A673 (cell line): ENCODE measurements at regions not wholly inside any gene's neighbourhood (a gene's known extent, or its start where the extent isn't known, plus 50 kb on each side); places are given as distances from the start of the nearest gene placed in this dataset.
A peak's percentile ranks its signal among the peaks of the same experiment; 100 is the strongest.

Source experiments
- BruUV-seq: library from RNA; stranded (reverse); fragments of 400-500 nt; replicated peaks from 2 replicates; lab custom pipeline; 2021; lab: Mats Ljungman, UMichigan
- CTCF ChIA-PET: fragments of 300-600 bp; sonication (Branson Sonifier 250); formaldehyde crosslinking; loops from one replicate; lab custom pipeline; 2022; ENCODE audit warnings: antibody characterized with exemption; lab: Charles Lee
- POLR2A ChIA-PET: fragments of 300-600 bp; sonication (Branson Sonifier 250); formaldehyde crosslinking; loops from one replicate; lab custom pipeline; 2022; ENCODE audit warnings: antibody characterized with exemption; ENCODE audit not compliant: low non-redundant PET; lab: Charles Lee
- DNase-seq: peaks from one replicate; pipeline ENCODE4 v3.0.0-alpha.2; 2015; ENCODE audit warnings: low spot score
- H3K27ac ChIP-seq: fragments of 200-600 bp; sonication (generic); 2 replicates; pipeline ENCODE4 v1.5.1; 2016; ENCODE audit warnings: mixed run types, low read depth, mild to moderate bottlenecking, mixed read lengths, antibody characterized with exemption, low read length; ENCODE audit not compliant: poor library complexity, severe bottlenecking
- H3K27me3 ChIP-seq: fragments of 200-600 bp; sonication (generic); replicated peaks from 2 replicates; pipeline ENCODE4 v1.6.1; 2017; ENCODE audit warnings: mixed run types, low read depth, mild to moderate bottlenecking, mixed read lengths, antibody characterized with exemption, low read length; ENCODE audit not compliant: insufficient read depth, poor library complexity
- H3K36me3 ChIP-seq: fragments of 200-600 bp; sonication (generic); 2 replicates; pipeline ENCODE4 v1.6.1; 2016; ENCODE audit warnings: mixed run types, mild to moderate bottlenecking, mixed read lengths, antibody characterized with exemption, low read length; ENCODE audit not compliant: insufficient read depth, poor library complexity, severe bottlenecking
- H3K4me1 ChIP-seq: fragments of 200-600 bp; sonication (generic); 2 replicates; pipeline ENCODE4 v1.6.1; 2017; ENCODE audit warnings: mixed run types, mild to moderate bottlenecking, mixed read lengths, antibody characterized with exemption, low read length; ENCODE audit not compliant: insufficient read depth, poor library complexity, severe bottlenecking
- H3K4me3 ChIP-seq: fragments of 200-600 bp; sonication (generic); 2 replicates; pipeline ENCODE4 v1.5.1; 2016; ENCODE audit warnings: low read depth, mixed run types, mild to moderate bottlenecking, mixed read lengths, low read length; ENCODE audit not compliant: poor library complexity, severe bottlenecking
- H3K9me3 ChIP-seq: fragments of 200-600 bp; sonication (generic); 2 replicates; pipeline ENCODE4 v1.6.1; 2016; ENCODE audit warnings: mixed run types, low read depth, mild to moderate bottlenecking, mixed read lengths, antibody characterized with exemption, low read length; ENCODE audit not compliant: poor library complexity, severe bottlenecking
- EZH2 ChIP-seq: fragments of 200-600 bp; sonication (generic); IDR thresholded peaks from 2 replicates; pipeline ENCODE4 v1.6.1; 2017; ENCODE audit warnings: borderline replicate concordance, low read depth, mild to moderate bottlenecking, mixed read lengths, antibody characterized with exemption, low read length; ENCODE audit not compliant: poor library complexity, severe bottlenecking
- intact Hi-C: fragments of 100-400 bp; cut with micrococcal nuclease; formaldehyde crosslinking; loops from one replicate; pipeline ENCODE4 v1.10.0; 2022; ENCODE audit not compliant: unreplicated experiment
- TF ChIP-seq, protein P1 (sequence below): fragments of 300-800, 200-600 bp; sonication (generic); conservative IDR thresholded peaks from 2 replicates; pipeline ENCODE4 v1.5.1; 2017; ENCODE audit warnings: low read depth, mild to moderate bottlenecking, antibody characterized with exemption, low read length, moderate library complexity, mixed read lengths

DNA sequence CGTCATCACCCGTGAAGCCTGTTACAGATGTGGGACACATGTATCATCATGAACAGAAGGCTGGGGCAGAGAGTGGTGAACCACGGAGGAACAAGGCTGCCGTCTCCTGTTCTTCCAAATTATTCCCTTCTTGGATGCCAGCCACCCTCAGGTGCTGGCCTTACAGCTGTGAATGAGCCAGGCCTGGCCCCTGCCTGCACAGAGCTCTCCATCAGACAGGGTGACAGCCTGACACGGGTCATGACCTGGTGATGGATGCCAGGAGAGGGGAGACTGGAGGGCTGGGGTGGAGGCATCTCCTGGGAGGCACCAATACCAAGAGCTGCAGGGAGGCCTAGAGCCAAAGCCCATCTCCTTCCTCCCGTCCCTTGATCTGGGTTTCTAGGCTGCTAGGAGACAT, 230.0 kb upstream of the C1orf174 start:
- Histone ChIP-seq H3K27ac (no peak overlapping the region), H3K9me3 (peaks cover 4% of the 10 kb centered on the region), H3K27me3 (peaks cover 45% of the 10 kb centered on the region), H3K36me3 (no peaks in the 10 kb centered on the region), H3K4me1 (no peaks in the 10 kb centered on the region), H3K4me3 (no peak overlapping the region)
- no TSS peak for BruUV-seq
- intact Hi-C loops, result no loop called here
- CTCF ChIA-PET, result no interaction called here
- POLR2A ChIA-PET, result no interaction called here
- no peak for TF ChIP-seq EZH2
- TF ChIP-seq, protein P1, sequence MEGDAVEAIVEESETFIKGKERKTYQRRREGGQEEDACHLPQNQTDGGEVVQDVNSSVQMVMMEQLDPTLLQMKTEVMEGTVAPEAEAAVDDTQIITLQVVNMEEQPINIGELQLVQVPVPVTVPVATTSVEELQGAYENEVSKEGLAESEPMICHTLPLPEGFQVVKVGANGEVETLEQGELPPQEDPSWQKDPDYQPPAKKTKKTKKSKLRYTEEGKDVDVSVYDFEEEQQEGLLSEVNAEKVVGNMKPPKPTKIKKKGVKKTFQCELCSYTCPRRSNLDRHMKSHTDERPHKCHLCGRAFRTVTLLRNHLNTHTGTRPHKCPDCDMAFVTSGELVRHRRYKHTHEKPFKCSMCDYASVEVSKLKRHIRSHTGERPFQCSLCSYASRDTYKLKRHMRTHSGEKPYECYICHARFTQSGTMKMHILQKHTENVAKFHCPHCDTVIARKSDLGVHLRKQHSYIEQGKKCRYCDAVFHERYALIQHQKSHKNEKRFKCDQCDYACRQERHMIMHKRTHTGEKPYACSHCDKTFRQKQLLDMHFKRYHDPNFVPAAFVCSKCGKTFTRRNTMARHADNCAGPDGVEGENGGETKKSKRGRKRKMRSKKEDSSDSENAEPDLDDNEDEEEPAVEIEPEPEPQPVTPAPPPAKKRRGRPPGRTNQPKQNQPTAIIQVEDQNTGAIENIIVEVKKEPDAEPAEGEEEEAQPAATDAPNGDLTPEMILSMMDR, result no peak
- DNase-seq, result no peak

GRCh38 chr1:4131734-4132133, 231.7 kb upstream of the C1orf174 start:
- CTCF ChIA-PET, result no interaction called here
- Histone ChIP-seq H3K27me3 (peaks cover 40% of the 10 kb centered on the region), H3K4me3 (no peak overlapping the region), H3K27ac (no peak overlapping the region), H3K4me1 (no peaks in the 10 kb centered on the region), H3K9me3 (peaks cover 15% of the 10 kb centered on the region), H3K36me3 (no peaks in the 10 kb centered on the region)
- intact Hi-C loops, result no loop called here
- DNase-seq, result no peak
- TF ChIP-seq, protein P1, result no peak
- peak; percentile 67 for TF ChIP-seq EZH2
- no TSS peak for BruUV-seq
- POLR2A ChIA-PET, result no interaction called here

DNA sequence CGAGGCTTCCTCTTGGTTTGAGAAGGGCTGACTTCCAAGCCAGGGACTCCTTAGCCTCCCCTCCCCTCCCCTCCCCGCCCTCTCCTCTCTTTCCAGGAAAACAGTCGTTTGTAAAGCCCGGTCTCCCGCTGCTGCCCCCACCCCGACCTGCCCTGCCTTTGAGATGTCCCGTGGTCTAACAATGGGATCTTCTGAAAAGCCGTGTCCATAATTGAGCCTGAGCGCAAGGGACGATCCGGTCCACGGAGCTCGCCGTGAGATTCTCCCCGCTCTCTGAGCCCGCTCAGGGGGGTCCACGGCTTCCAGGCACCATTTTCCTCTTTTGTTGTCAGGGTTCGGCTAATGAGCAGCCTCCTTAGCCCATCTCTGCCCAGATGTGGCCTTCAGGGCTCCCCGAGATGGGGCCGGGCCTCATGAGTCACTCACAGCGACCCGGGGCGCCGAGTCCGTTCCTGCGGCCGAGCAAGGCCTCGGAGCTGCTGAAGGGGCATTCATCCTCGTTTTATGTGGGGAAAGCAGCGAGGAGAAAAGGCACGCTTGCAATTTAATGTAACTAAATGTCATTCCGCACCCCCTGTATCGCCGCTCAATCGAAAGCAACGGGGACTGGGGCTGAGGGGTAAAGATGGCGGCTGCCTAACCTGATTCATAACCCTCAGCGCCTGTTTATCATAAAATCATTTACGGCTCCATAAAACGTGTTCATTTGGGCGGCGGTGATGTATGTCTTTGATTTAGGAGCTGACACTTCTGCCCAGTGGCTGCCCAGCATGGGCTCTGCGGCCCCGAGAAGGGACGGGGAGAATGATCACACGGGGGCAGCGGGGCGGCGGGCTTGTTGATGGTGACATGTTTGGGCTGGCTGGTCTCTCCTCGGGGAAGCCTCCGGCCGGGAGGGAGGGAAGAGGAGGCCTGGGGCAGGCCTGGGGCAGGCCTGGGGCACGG, 232.6 kb upstream of the C1orf174 start:
- intact Hi-C loops, result no loop called here
- Histone ChIP-seq H3K9me3 (peaks cover 15% of the 10 kb centered on the region), H3K27me3 (peaks cover 40% of the 10 kb centered on the region), H3K36me3 (no peaks in the 10 kb centered on the region), H3K4me3 (no peak overlapping the region), H3K27ac (no peak overlapping the region), H3K4me1 (no peaks in the 10 kb centered on the region)
- TF ChIP-seq, protein P1, result no peak
- TF ChIP-seq EZH2, result no peak
- ChIA-PET POLR2A (no interaction called here), CTCF (no interaction called here)
- DNase-seq, result no peak
- BruUV-seq, result no TSS peak
